ENCODE measurements at regions not wholly inside any gene's neighbourhood (a gene's known extent, or its start where the extent isn't known, plus 50 kb on each side); places are given as distances from the start of the nearest gene placed in this dataset.

DNA sequence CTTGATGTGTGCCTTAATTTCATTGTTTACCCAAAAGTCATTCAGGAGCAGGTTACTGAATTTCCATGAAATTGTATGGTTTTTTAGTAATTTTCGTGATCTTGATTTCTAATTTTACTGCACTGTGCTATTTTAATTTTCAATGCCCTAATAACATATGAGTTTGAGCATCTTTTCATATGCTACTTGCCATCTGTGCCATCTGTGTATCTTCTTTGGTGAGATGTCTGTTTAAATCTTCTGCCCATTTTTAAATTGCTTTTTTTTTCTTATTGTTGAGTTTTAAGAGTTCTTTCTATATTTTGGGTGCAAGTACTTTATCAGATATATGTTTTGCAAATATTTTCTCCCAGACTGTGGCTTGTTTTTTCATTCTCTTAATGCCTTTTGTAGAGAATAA is 165.9 kb downstream of the ST6GAL2 start:
- no peak for DNase-seq

DNA sequence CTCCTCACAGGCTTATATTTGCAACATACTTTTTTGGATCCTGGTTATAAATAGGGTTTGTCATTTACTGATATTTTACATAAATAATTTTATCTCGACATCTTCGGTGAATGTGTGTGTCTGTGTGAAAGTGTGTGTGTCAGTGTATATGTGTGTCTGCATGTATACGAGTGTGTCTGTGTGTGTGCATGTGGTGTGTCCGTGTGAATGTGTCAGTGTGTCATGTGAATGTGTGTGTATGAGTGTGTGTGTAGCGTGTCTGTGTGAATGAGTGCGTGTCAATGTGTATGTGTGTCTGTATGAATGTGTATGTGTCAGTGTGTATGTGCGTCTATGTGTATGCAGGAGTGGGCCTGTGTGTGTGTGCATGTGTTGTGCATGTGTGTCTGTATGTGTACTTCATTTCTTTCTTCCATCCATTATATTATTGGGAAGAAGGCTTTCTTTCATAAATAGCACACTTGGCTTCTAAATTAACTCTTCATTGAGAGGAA is 161.6 kb downstream of the ST6GAL2 start:
- DNase-seq, result no peak

DNA sequence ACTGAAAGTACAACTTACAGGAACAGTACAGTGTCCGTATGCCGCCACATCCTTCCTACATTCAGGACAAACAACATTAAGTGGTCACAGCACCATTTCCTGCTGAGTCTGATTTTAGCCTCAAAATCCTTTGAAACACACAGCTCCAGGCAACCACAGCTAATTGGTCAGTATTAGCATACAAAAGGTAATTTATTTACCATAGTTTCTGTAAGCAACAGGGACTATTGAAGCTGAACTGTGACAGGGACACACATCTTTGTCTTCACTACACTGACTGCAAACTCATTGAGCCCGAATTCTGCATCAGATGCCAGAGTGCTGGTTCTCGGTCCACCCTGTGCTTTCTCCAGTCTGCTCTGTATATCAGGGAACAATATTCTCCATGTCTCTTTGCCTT is 151.8 kb downstream of the ST6GAL2 start:
- DNase-seq, result no peak

DNA sequence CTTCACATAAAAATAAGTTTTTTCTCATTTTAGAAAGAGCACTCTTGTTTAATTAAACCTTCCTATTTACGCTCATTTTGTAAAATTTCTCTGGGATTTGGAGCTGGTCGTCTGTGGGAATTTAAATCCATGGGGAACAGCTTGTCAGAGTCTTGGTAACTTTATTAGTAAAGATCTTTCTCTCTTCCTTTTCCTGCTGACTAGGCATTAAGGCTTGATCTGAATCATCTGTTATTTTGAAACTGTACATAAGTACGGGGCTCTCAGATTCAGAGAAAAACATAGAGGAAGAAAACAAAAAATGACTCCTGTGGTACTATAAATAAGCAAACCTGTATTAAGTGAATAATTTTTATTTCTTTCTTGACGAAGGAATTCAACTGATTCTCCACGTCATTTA is 150.2 kb downstream of the ST6GAL2 start:
- DNase-seq, result no peak

DNA sequence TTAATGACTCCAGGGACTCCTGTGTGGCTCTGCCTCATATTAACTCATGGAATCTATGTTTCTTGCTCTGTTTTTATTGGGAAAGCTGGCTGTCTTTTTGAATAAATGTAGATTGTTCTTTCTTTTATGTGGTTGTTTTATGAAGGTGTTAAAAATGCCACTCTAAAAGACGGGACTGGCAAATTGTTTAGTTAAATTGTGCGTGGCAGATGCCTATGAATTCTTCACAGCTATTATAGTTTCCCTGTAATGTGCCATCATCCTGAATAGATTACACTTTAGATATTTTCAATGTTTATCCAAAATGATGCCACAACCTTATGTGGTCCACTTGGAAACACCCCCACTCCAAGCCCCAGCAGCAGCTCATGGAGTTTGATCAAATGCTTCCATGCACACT is 149.7 kb downstream of the ST6GAL2 start:
- no peak for DNase-seq

DNA sequence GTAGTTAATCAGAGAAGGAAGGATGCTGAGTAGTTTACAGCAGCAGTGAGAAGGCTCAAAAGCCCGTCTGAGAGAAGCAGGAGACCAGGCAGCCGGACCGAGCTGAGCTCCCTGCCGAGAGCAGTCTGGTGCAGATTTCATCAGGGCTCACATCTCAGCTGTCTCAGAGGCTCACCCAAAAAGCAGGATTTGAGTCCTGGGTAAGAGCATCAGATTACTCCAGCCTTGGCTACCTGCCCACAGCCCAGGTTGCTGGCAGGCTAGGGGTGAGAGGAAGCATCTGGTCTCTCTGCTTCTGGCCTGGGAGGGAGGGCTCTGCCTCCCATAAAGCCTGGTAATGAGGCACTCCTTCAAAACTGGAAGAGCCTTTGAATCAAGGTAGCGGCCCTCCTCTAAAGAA is 140.5 kb downstream of the ST6GAL2 start:
- no peak for DNase-seq

DNA sequence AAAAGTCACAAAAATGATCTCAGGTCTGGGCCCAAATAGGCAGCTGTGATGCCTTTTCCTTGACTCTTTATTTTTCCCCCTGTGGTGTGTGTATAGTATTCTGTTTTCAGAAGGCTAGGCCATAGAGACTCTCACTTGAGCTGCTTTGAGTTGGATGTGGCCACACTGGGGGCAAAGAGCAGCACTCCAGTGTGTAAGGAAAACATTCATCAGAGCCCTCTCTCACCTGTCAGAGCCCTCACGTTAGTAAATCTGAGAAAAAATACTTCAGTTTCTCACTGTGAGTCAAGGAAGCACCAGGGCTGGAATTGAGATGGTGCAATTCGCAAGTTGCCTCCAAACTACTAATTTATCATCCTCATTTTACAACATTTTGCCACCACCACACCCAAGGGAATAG is 136.1 kb downstream of the ST6GAL2 start:
- DNase-seq, result no peak

Measured in NCI-H146 (cell line).